Kidney tubule cell (primary cell): ENCODE measurements at regions not wholly inside any gene's neighbourhood (a gene's known extent, or its start where the extent isn't known, plus 50 kb on each side); places are given as distances from the start of the nearest gene placed in this dataset.
A peak's percentile ranks its signal among the peaks of the same experiment; 100 is the strongest.
"Not testable (repeated sequence)": the region's sequence is repeated elsewhere in the genome, so short reads cannot be mapped to it uniquely, and the experiment has no call there.

Experiments used
- DNase-seq: peaks from one replicate; pipeline ENCODE4 v3.0.0-alpha.2; 2018; ENCODE audit warnings: low spot score

DNA sequence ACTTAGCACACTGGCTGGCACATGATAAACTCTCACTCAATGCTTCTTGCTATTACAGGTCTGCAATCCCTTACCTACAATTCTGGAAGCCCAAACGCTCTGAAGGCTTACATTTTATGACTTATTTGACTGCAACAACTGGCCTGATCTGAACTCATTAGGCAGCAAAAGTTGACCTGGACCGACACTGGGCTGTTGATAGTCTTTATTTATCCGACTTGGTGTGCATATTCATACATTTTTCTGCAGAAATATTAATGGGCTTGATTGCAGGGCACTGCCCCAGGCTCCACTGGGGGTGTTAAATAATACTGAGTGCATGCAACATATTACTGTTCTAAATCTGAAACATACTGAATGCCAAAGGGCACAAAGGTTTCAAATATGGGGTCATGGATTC, 1076.7 kb downstream of the BCL11B start:
- no peak for DNase-seq

DNA sequence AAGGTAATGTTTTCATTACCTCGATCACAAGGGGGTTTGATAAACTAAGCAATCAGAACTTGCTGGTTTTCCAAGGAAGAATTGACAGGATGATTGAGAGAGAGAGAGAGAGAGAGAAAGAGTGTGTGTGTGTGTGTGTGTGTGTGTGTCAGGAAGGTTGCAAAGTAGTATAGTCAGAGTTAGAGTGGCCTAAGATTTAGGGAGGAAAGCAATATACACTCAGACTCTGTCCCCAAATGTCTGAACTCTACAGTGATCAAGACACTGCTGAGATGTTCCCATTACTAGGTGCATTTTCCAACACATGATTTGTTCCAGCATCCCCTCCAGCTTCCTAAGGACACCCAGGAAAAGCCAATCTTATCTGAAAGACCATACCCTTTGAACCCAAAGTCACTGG, 1074.1 kb downstream of the BCL11B start:
- no peak for DNase-seq

DNA sequence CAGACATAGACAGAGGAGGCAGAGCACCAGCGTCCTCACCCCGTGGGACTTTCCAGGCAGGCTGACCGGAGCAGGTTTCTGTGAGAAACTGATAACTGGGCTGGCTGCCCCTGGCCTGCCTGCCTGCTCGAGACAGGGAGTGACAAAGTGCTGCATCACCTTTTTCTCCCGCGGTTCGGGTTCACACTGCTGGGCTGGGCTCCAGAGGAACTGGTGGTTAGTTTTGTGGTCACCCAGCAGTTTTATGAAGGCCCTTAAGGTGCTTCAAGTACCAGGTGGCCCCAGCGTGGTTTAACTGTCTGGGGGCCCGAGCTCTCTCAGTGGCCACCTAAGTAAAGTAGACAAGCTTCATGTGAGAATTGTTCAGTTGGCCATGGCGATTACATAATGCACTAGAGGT, 1073.6 kb downstream of the BCL11B start:
- DNase-seq = peak; percentile 43

DNA sequence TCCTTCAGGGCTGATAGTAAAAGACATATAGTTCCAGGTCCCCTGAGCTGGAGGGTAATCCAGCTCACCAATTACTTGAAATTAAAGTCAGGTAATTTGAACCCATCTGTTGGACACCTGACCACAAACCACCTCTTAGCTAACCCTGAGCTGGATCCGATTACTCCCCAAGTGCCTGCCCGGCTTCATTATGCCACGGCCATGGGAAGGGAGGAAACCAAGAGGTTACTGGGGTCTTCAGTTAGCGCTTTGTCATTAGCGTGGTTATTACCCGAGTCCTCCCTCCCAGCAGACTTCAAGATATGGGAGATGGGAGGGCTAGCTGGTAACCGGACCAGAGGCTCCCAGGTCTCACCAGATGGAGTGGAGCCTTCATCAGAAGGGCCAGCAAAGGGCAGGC, 1071.4 kb downstream of the BCL11B start:
- no peak for DNase-seq

DNA sequence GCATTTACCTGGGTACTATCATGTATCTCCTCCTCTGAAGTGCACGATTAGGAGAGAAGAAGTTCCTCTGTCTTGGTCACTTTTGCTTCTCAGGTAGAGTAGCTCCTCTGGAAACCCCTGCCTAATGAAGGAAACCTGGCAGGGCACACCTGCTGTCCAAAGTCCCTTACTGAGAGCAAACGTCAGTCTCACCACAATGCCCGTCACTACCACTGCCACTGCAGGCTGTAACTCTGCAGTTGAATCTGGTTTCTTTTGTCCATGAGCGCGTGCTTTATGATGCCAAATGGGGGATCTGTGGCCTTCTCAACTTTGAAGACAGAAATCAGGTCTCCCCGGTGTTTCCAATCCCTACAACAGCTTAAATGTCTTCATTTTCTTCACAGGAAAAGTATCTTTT, 1068.6 kb downstream of the BCL11B start:
- DNase-seq = no peak

DNA sequence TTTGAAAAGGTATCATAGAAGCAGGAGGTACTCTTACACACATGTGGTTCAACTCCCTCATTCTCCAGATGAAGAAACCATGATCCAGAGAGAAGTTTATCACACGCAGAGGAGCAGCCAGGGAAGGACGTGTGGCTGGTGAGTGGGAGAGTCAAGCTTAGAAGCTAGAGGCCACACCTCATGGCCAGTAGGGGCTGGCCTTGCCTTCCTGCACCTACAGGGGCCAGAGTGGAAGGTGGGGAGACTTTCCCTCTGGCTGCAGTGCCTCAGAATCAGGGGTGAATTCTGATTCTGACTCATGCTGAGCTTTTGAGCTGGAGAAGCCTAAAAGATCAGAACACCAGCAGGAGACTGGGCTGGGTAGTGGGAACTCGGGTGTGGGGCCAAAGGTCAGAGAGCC, 1067.9 kb downstream of the BCL11B start:
- no peak for DNase-seq

DNA sequence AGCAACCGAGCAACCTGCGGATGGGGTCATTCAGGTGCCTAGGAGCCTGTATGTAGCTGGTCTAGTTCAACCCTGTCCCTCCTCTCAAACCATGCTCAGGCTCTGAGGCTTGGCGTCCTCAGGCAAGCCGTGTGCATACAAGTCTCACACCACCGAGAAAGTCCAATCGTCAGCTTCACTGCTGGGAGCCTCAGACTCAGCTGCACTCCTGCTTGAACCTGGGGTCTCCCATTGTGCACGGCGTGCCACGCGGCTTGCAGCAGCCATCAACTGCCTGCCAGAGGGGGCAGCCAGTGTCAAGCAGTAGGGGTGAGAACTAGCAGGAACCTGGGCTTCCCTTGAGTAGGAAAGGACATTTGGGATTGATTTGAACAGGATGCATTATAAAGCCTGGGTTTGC, 1064.6 kb downstream of the BCL11B start:
- DNase-seq = no peak

DNA sequence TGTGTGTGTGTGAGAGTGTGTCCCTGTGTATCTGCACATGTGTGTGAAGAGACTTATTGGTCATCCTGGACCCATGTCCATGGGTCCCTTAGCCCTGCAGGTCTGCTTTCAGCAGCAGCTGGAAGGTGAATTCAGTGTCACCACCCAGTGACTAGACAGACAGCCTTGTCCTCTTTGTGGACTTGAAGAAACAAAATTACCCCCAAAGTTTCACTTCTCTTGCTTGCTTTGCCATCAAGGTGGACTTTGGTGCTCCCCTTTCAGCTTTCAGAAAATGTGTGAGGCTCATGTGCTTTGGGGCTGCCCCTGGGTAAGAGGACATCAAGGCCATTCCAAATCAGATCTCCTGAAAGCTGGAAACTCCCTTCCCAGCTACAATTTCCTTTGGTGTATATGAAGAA, 1063.8 kb downstream of the BCL11B start:
- DNase-seq = no peak

DNA sequence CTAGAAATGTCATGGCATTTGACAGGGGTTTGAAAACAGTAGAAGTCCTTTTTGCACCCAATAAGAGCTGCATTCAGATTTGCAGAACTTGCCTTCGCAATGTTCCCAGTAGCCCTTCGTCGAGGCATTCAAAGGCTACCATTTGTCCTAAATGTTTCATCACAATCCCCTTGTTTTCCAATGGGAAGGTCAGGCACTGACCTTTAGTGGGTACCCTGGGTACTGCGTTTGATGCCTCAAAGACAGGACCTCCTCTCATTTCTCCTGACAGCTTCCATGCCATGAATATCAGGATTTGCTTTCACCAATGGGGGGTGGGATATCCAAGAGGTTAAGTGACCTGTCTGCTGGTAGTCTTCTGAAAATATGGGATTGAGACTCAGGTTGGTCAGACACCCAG, 1063.1 kb downstream of the BCL11B start:
- no peak for DNase-seq

DNA sequence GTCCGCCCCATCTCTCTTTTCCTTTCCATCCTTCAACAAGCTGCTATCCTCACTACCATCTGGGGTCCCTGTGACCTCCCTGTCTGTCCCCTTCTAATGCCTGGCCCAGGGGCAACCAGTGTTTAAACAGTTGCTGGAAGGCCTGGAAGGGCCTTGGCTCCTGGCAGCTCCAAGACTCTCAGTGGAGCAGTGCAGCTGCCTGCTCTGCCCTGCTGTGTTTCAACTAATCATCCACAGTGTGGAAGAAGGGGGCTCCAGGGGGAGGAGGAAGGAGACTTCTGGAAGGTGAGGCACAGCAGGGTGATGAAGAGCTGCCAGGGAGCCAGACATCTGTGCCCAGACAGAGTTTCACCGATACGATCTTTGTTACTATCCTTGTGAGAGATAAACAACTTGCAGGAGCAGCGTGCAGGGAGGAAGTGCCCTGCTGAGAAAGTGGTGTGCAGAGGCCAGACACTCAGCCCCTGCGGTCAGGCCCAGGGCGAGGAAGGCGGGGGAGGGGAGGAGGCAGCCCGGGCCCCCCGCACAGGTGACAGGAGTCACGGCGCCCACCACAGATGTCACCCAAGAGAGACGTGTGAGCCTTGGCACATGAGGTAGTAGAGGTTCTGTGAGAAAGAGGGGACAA, 1061.8 kb downstream of the BCL11B start:
- DNase-seq = no peak

DNA sequence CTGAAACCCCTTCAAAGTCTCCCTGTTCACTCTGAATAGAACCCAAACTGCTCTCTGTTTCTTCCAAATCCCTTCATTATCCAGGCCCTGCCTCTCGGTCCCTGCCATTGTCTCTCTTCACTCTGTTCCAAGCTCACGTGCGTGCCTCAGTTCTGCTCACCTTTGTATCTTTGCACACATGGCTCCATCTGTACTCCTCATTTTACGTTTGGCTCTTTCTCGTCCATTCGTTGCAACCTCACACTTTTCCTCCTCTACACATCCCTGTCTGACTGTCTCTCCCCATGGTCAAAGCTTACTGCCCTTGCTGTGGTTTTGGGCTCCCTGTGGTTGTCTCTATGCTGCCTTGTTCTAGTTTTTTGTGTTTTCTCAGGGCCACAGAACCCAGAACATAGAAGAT, 1054.5 kb downstream of the BCL11B start:
- DNase-seq = no peak

DNA sequence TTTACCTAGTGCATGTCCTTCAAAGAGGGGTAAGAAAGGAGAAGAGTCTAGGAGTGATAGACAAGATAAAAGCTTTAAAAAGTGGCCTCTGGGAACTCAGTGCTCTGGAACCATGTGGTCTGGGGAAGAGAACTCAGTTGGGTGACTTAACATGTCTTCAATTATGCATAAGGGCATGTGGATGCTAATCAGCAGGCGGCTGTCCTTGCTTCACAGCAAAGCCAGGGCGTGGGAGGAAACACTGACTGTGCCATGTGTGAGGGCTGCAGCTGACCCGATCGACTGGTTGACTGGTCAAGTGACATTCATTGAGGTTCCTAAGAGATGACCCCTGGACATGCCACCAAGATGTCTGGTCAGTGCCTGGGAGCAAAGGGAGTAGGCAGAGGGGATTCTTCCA, 1053.8 kb downstream of the BCL11B start:
- no peak for DNase-seq

DNA sequence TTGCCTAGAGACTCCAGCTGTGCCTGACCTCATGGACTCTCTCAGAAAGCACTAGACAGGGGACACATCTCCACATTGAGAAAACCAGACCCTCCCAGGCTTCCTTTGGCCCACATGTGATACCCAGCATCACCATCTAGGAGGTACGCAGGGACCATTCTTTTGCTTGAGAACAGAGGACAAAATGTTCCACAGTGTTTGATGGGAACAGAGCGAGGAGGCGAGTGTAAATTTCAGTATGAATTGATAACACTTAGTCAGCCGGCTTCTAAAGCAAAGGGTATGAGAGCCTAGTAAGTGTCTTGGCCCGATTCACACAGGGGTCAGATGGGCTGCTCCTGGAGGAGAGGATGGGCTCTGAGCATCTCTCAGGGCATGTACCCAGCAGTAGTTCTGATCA, 1052.4 kb downstream of the BCL11B start:
- DNase-seq = no peak

DNA sequence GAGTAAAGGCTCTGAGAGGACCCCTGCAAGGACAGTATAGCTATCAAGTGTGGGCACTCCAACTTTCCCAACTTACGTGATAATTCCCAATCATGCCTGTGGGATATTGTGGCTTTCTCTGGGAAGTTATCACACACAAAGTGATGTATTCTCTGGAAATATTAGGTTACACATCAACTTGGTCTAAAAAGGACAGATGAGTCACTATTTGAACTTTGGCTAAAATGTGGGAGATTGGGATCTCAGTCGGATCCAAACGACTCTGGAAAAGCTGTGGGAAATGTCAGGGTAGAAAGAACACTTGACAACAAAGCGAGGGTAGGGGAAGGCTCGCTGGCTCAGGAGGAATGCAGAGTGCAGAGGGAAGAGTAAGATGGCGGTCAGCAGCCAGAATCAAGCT, 1048.9 kb downstream of the BCL11B start:
- peak; percentile 1 for DNase-seq

DNA sequence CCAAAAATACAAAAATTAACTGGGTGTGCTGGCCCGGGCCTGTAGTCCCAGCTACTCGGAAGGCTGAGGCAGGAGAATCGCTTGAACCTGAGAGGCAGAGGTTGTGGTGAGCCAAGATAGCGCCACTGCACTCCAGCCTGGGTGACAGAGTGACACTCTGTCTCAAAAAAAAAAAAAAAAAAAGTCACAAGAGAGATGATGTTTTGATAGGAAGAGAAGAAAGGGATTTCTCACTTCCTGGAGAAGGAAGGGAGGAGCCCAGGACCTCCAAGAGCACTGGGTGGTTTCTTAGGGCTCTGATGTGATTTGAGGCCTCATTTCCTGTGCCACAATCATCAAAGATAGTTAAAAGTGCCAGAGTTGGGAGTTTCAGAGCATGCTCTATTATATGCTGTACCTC, 1048.3 kb downstream of the BCL11B start:
- not testable (repeated sequence) for DNase-seq

DNA sequence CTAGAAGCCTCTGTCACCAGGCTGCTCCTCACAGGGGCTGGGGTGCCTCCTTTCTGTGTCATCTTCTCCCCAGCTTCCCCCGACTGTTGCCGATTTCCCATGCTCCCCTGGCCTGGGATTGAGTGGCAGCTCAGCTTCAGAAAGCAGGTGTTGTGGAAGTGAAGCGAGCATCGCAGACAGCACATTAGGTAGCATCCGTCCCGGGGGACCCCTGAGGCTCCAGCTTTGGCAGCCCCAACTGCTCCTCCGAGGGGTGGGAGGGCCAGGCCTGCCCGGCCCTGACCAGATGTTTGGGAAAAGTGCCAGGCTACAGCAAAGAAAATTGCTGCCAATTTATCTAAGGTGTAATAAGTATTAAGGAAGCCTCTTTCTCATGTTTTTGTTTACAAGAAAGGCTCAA, 1045.6 kb downstream of the BCL11B start:
- DNase-seq = no peak

DNA sequence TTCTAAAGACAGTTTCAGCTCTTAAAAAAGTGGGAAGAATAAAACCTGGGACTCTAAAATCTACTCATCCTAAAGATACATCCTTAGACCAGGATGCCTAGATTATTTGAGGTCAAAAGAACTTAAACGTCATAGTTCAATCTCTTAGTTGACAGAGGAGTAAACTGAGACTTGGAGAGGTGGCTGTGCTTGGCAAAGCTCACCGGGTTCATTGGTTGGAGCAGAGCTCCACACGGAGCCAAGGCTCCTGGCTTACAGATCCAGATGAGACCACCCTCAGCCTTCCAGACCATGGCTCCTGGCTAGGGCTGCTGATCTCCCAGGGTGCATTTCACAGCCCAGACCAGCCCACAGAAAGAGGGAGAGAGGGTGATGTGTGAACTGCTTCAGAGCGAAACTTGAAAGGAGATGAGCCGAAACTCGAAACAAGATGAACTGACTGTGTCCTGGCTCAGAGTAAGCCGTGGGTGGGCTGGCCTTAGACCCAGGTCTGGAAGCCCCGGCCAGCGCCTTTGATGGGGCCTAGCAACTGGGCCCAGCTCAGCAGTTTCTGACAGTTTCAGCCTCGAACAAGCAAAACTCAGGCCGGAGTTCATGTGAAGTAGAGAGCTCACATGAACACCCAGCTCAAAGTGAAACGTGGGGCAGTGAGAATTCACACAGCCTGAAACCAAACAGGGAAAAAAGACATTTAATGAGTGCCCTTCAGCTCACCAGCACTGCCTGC, 1044.8 kb downstream of the BCL11B start:
- DNase-seq = no peak

DNA sequence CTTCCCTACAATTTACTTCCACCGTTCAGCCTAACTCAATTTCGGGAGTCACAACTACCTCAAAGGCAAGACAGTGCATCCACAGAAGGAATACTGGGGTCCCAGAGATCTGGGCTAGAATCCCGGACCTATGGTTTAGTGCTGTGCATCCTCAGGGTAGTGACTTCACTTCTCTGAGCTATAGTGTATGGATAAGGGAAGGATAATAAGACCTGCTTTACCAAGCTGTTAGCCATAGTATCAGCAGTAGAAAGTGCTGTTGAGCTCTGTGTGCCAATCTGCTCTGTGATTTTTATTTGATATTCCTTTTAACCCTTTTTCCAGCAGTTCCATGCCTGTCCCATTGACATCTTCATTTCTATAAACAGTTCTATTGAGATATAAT, 1044.3 kb downstream of the BCL11B start:
- DNase-seq = no peak

DNA sequence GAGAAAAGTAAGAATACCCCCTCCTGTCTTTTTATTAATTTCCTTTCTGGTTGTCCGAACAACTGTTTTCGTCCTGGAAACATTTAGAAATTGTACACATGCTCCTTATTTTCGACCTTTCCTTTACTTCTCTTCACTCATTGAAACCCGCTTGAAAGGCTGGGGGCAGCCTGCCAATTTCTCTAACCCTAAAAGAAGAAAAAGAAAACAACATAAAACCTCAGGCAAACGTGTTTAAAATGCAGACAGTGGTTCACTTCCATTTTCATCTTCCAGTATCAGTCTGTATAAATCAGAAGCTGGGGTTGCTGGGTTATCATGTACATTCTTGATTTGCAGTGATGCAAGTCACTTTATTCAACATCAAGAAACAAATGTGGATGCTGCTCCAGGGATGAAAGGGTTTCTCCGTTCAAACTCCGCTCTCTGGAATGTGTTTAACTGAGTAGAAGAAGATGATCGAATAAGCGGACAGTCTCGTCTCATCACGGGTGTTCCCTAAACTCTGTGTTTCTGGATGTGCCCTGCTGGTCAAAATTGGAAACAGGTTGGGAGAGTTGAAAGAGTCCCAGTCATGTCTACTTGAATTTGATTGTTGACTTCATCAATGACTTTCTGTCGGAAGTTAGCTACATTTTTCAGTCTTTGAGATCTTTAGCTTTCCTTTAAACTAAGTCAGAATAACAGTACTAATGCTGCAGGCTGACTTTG, 1042.2 kb downstream of the BCL11B start:
- DNase-seq = no peak

DNA sequence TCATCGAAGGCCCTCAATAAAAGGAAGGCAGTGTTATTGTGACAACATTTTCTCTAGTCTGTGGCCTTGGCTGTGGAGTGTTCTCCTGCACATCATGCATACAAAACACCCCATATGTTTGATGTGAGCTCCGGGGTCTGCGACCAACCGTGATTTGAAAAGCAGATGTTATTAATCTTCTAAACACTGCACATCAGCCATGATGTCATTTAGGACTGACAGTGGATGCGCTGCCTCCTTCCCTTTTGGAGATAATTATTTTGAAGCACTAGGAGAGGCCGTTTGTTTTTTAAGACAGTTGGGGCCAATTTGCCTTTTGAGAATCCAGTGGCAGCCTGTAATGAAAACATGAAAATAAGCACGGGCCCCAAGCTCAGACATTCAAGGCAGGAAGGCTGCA, 1041.6 kb downstream of the BCL11B start:
- DNase-seq = no peak

DNA sequence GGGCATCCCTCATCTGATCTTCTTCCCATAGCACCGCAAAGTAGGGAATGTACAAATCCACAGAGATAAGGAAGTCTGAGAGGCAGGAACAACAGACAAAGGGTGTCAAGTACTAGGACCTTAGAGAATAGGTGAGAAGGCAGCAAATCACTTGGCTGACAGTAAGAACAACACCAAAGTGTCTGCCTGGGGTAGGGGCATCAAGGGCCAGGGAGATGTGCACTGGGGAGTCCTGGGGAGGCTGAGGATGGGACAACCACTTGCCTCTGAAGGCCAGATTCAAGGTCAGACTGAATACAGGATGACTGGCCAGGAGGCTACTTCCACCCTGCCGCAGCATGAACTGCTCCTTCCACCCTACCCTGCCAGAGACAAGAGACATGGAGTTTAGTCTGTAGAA, 1040.8 kb downstream of the BCL11B start:
- no peak for DNase-seq

DNA sequence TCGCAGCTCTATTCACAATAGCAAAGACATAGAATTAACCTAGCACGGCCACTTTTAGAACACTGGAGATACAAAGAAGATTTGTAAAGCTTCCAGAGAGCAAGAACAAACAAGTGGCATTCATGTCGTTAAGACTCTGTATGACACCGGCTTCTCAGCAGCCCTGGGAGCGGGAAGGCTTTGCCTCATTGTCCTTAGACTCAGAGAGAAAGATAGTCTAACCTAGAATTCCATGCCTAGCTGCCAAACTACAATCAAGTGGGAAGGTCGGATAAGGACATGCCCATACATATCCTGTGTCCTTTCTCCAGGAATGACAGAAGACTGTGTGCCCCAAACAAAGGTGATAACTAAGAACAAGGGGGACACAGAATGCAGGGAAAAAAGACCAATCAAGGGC, 1038.3 kb downstream of the BCL11B start:
- DNase-seq = peak; percentile 2

DNA sequence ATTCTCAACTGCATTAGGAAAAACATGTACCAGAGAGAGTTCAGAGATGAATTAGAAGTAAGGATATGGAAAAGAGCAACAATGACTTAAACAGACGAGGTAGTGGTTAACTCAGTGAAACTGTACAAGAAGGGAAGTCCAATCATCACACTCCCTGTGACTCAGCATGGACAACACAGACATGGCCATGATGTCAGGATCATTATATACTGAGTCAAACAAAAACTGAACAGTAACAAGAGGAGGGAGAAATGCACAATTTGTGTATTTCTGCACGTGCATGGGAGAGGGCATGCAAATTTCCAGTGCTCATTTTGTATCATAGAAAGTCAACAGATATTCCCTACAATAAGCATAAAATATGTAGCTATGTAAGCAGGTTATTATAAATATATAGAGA, 1037.8 kb downstream of the BCL11B start:
- DNase-seq = peak; percentile 74

DNA sequence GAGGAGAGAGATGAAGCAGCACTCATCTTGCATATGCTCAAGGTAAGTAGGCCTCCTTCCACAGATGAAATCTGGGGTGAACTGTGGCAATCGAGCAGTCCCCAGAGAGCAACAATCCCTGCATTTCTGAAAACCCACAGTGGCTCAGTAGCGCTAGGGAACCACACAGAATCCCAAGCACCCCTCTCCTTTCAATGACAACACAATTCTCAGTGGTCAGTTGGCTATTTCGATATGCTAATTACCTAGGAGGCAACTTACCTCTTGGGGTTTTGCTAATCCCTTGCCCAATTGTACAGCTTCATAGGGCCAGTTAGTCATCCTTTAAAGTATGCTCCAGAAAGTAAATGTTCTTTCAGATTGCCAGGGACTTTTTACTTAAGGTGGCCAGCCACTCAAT, 1035.7 kb downstream of the BCL11B start:
- no peak for DNase-seq
